CD4-positive, alpha-beta T cell (primary cell): ENCODE measurements at regions not wholly inside any gene's neighbourhood (a gene's known extent, or its start where the extent isn't known, plus 50 kb on each side); places are given as distances from the start of the nearest gene placed in this dataset.

Experiments used
- ATAC-seq: fragments of 200-7000 bp; cut with Tn5 transposase; one replicate; pipeline ENCODE4 v1.10.0; 2022; ENCODE audit warnings: mild to moderate bottlenecking; ENCODE audit not compliant: poor library complexity
- CTCF ChIA-PET: fragments of 350-600 bp; sonication (Branson Sonifier 250); formaldehyde crosslinking; loops from one replicate; lab custom pipeline; 2021; ENCODE audit warnings: antibody characterized with exemption, inconsistent platforms; lab: Charles Lee
- POLR2A ChIA-PET: fragments of 350-600 bp; sonication (Branson Sonifier 250); formaldehyde crosslinking; loops from one replicate; lab custom pipeline; 2021; ENCODE audit warnings: antibody characterized with exemption, inconsistent platforms; lab: Charles Lee
- DNase-seq, 14 experiments: peaks; one replicate each; pipeline ENCODE4 v3.0.0-alpha.2; 2013 to 2020; ENCODE audit warnings: mixed read lengths in 2 of 14
- H3K27ac ChIP-seq, 2 donors: one replicate each; pipeline versions ENCODE4 v1.5.1 to v1.7.0; 2013; ENCODE audit warnings: low read length in 2 of 2, low read depth in 1 of 2, mild to moderate bottlenecking in 1 of 2
- H3K27me3 ChIP-seq, 2 experiments: 1 replicate in 1 of 2; 2 replicates in 1 of 2; pipeline versions ENCODE4 v1.6.1 to v1.7.0; 2013; ENCODE audit warnings: low read length in 2 of 2, control low read depth in 1 of 2, mild to moderate bottlenecking in 1 of 2, moderate library complexity in 1 of 2; ENCODE audit not compliant: insufficient read depth in 2 of 2, control insufficient read depth in 1 of 2
- H3K36me3 ChIP-seq: one replicate; pipeline ENCODE4 v1.6.1; 2013; ENCODE audit warnings: low read length, control low read depth; ENCODE audit not compliant: insufficient read depth
- H3K4me1 ChIP-seq: one replicate; pipeline ENCODE4 v1.6.1; 2013; ENCODE audit warnings: low read length, control low read depth; ENCODE audit not compliant: insufficient read depth
- H3K4me3 ChIP-seq: one replicate; pipeline ENCODE4 v1.5.1; 2013; ENCODE audit warnings: mild to moderate bottlenecking, low read length, moderate library complexity
- H3K9me3 ChIP-seq, 2 experiments: 1 replicate in 1 of 2; 2 replicates in 1 of 2; pipeline versions ENCODE4 v1.6.1 to v1.7.0; 2013; ENCODE audit warnings: low read length in 2 of 2, mild to moderate bottlenecking in 2 of 2, control low read depth in 1 of 2, moderate library complexity in 1 of 2; ENCODE audit not compliant: control insufficient read depth in 1 of 2, insufficient read depth in 1 of 2
- H3K27ac Mint-ChIP-seq: one replicate; pipeline ENCODE4 v1.8.0; 2020; ENCODE audit warnings: mixed read lengths
- H3K27me3 Mint-ChIP-seq: one replicate; pipeline ENCODE4 v1.8.0; 2021; ENCODE audit warnings: mixed read lengths
- H3K36me3 Mint-ChIP-seq: one replicate; pipeline ENCODE4 v1.8.0; 2021; ENCODE audit warnings: low read depth, mixed read lengths
- H3K4me1 Mint-ChIP-seq: one replicate; pipeline ENCODE4 v1.8.0; 2021; ENCODE audit warnings: low read depth, mixed read lengths
- H3K4me3 Mint-ChIP-seq: one replicate; pipeline ENCODE4 v1.8.0; 2020; ENCODE audit warnings: mild to moderate bottlenecking, mixed read lengths
- H3K9me3 Mint-ChIP-seq: one replicate; pipeline ENCODE4 v1.8.0; 2020; ENCODE audit warnings: mixed read lengths
- intact Hi-C, 2 experiments: fragments of 100-400 bp; cut with DNase I in 1 of 2; cut with micrococcal nuclease in 1 of 2; formaldehyde crosslinking; loops; one replicate each; pipeline versions ENCODE4 v1.15.1 to v1.9.0; 2023 to 2025; cut with DNase I, micrococcal nuclease
- TF ChIP-seq, protein P1 (sequence below): fragments of 200-600 bp; IDR thresholded peaks from one replicate; pipeline ENCODE4 v1.8.0; 2022; ENCODE audit warnings: antibody characterized with exemption, mild to moderate bottlenecking

DNA sequence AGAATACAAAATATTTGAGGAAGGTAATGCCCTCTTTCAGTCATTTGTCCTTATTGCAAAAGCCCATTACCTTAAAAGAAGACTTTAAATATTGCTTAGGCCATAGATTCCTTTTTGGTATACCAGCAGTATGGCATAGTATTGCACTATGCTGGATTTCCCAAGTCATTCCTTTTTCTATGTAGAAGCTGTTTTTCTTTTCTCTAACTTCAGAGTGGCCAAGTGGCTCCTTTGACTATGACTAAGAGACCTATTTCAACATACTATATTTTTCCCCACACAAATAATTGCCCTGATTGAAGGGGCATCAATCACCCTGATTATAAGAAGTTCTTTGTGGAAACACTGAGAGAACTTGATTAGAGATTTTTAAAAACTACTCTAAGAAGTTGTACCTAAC, 68.6 kb downstream of the UFM1 start:
- Mint-ChIP-seq H3K27ac (no peak overlapping the region), H3K36me3 (no peaks in the 10 kb centered on the region), H3K4me1 (peaks cover 8% of the 10 kb centered on the region), H3K9me3 (no peaks in the 10 kb centered on the region), H3K4me3 (no peak overlapping the region), H3K27me3 (no peaks in the 10 kb centered on the region)
- Histone ChIP-seq H3K27ac (no peak overlapping the region), H3K27me3 (no peaks in the 10 kb centered on the region), H3K4me3 (no peak overlapping the region), H3K36me3 (no peaks in the 10 kb centered on the region), H3K4me1 (no peaks in the 10 kb centered on the region), H3K9me3 (no peaks in the 10 kb centered on the region)
- ATAC-seq (no peak), DNase-seq (no peak)
- intact Hi-C loops = no loop called here
- TF ChIP-seq, protein P1, sequence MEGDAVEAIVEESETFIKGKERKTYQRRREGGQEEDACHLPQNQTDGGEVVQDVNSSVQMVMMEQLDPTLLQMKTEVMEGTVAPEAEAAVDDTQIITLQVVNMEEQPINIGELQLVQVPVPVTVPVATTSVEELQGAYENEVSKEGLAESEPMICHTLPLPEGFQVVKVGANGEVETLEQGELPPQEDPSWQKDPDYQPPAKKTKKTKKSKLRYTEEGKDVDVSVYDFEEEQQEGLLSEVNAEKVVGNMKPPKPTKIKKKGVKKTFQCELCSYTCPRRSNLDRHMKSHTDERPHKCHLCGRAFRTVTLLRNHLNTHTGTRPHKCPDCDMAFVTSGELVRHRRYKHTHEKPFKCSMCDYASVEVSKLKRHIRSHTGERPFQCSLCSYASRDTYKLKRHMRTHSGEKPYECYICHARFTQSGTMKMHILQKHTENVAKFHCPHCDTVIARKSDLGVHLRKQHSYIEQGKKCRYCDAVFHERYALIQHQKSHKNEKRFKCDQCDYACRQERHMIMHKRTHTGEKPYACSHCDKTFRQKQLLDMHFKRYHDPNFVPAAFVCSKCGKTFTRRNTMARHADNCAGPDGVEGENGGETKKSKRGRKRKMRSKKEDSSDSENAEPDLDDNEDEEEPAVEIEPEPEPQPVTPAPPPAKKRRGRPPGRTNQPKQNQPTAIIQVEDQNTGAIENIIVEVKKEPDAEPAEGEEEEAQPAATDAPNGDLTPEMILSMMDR = no peak
- CTCF ChIA-PET = no interaction called here
- POLR2A ChIA-PET = no interaction called here

DNA sequence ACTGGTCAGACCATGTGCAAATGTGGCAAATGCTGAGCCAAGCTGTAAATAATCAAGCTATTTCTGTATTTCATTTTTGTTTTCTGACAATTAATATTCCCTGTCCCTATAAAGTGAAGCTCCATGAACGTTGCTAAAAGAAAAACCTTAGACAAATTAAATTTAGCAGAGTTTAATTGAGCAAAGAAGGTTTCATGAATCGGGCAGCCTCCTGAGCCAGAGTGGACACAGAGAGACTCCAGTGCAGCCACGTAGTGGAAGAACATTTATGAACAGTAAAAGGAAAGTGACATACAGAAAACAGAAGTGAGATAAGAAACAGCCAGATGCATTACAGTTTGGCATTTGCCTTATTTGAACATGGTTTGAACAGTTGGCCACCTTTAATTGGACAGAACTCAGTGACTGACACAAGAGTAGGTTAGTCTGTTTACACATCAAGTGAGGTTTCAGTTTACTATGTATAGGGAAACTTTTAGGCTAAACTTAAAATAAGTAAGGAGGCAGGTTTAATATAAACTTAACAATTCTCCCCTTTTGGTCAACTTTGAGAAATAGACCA, 69.7 kb downstream of the UFM1 start:
- no peak overlapping the region for H3K4me3 ChIP-seq
- CTCF ChIA-PET = no interaction called here
- H3K9me3 ChIP-seq = no peaks in the 10 kb centered on the region
- POLR2A ChIA-PET = no interaction called here
- intact Hi-C loops = no loop called here
- Mint-ChIP-seq H3K9me3 (no peaks in the 10 kb centered on the region), H3K27ac (no peak overlapping the region), H3K4me3 (no peak overlapping the region), H3K27me3 (no peaks in the 10 kb centered on the region), H3K4me1 (peaks cover 8% of the 10 kb centered on the region), H3K36me3 (no peaks in the 10 kb centered on the region)
- H3K27ac ChIP-seq = no peak overlapping the region
- no peaks in the 10 kb centered on the region for H3K4me1 ChIP-seq
- no peaks in the 10 kb centered on the region for H3K27me3 ChIP-seq
- ATAC-seq (no peak), DNase-seq (no peak)
- TF ChIP-seq, protein P1 = no peak
- H3K36me3 ChIP-seq = no peaks in the 10 kb centered on the region

DNA sequence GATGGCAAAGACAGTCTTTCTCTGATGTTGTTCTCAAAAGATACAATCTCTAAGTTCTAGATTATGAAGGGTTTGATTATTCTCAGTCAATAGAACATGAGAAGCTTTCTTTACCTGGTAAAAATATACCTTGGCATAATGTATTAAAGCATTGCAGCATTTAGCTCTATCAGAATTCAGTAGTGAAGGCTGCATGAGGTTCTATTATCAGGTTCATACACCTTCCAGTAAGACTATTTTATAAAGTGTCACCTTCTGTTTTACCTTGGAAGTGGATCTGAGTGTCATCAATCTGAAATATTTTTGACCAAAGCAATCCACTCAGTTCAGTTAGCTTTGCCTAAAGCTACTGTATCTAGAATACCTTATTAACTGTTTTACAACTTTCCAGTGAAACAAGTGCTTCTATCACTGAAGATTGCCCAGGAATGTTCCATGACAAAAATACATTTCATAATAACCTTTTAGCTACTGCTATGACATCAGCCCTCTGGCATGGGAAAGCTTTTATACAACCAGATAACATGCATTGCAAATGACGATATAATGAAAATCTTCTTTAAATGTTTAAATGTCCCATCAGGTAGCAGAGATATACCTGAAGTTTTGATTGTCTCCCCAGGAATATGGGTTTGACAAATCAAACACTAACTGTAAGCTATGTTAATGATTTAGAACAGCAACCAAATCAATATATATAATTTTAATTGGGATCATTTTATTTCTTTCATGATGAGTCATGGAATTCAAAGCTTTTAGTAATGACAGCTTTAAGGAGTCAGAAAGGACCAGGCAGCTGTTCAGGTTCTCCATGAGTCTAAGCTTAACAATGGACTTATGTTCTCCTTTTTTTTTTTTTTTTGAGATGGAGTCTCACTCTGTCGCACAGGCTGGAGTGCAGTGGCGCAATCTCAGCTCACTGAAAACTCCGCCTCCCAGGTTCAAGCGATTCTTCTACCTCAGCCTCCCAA, 72.2 kb downstream of the UFM1 start:
- TF ChIP-seq, protein P1 = no peak
- Mint-ChIP-seq H3K4me3 (no peak overlapping the region), H3K27ac (no peak overlapping the region), H3K27me3 (peaks cover 8% of the 10 kb centered on the region), H3K9me3 (no peaks in the 10 kb centered on the region), H3K36me3 (no peaks in the 10 kb centered on the region), H3K4me1 (no peaks in the 10 kb centered on the region)
- ATAC-seq = no peak
- H3K9me3 ChIP-seq = no peaks in the 10 kb centered on the region
- H3K4me3 ChIP-seq = no peak overlapping the region
- no peaks in the 10 kb centered on the region for H3K4me1 ChIP-seq
- CTCF ChIA-PET = no interaction called here
- no peaks in the 10 kb centered on the region for H3K27me3 ChIP-seq
- no peak overlapping the region for H3K27ac ChIP-seq
- intact Hi-C loops = no loop called here
- no peak for DNase-seq
- POLR2A ChIA-PET = no interaction called here
- H3K36me3 ChIP-seq = no peaks in the 10 kb centered on the region
